ENCODE measurements at regions not wholly inside any gene's neighbourhood (a gene's known extent, or its start where the extent isn't known, plus 50 kb on each side); places are given as distances from the start of the nearest gene placed in this dataset.

DNA sequence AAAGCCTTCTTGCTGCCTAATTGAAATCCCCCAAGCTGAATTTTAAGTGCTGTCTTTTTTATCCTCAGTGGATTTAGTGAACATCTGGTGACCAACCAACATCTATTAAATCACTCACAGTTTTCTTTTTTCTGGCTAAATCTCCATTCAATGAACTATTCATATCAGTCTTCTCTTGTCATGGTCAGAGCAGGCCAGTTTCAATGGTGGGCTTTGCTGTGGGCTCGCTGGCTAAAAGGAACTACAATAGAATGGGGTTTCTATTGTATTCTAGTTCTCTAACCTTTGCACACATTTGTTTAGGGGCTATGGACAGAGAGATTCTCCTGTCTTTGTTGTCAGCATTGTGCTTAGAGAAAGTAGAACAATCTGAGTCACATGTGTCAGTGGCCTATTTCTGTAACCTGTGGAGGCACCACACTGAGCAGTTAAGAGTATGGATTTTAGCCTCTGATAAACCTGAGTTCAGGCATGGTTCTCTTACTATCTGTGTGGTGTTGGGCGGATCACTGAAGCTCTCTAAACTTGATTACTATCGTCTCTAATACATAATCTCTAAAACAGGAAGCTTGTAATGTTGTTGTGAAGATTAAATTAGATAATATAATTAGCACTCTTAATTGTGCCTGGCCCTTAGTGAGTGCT lies 94.2 kb upstream of the CADM1 start:
- no peaks in the 10 kb centered on the region for H3K4me1 ChIP-seq

DNA sequence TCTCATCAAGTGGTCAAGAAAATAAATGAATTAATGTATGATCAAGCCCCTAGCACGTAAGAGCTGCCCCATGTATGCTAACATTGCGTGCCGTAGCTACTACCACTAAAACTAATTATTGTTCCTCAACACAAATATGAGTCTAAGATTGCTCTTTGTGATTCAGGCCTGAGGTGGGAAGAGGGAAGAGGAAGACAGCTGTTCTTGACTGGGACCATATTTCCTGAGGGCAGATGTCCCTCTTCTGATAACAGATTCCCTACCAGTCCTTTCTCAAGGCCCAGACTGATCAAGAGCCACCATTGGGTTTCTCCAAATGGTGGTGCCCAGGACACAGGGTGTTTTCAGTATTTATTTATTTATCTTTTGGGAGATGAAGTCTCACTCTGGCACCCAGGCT lies 87.2 kb upstream of the CADM1 start:
- Histone ChIP-seq H3K9me3 (replicated peaks) (no peaks in the 10 kb centered on the region), H3K27ac (no peak overlapping the region)

More for the DNA sequence above, 94.2 kb upstream of the CADM1 start:
- H3K27ac ChIP-seq: no peak overlapping the region
- H3K36me3 ChIP-seq: no peaks in the 10 kb centered on the region
- DNase-seq: no peak
- H3K27me3 ChIP-seq: no peaks in the 10 kb centered on the region
- no peak overlapping the region for H3K4me3 ChIP-seq
- no peaks in the 10 kb centered on the region for H3K9me3 ChIP-seq (replicated peaks)

DNA sequence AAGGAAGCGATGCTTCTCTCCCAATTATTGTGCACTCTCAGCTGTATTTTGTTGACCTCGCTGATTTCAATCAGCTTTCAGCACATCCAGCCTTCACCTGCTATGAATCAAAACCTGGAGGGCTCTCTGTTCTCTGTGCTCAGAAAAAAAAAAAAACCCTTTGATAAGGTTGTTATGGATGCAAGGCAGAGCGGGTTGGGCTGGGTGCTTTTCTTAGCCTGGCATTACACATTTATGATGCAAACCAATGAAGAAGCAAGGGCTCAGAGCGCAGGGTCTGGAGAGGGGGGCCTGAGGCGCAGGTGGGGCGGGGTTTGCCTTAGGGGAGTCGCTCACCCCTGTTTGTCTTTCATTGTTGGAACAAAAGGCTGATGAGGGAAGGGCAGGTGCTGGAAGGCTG lies 86.0 kb upstream of the CADM1 start:
- no peak overlapping the region for H3K4me3 ChIP-seq
- no peaks in the 10 kb centered on the region for H3K27me3 ChIP-seq
- DNase-seq: no peak
- no peaks in the 10 kb centered on the region for H3K9me3 ChIP-seq (replicated peaks)
- no peaks in the 10 kb centered on the region for H3K4me1 ChIP-seq
- no peak overlapping the region for H3K27ac ChIP-seq
- no peaks in the 10 kb centered on the region for H3K36me3 ChIP-seq

More for the DNA sequence above, 87.2 kb upstream of the CADM1 start:
- Histone ChIP-seq H3K4me1 (no peaks in the 10 kb centered on the region), H3K36me3 (no peaks in the 10 kb centered on the region), H3K4me3 (no peak overlapping the region), H3K27me3 (no peaks in the 10 kb centered on the region)
- DNase-seq: peak in 1 of 2 experiments; percentile 7

DNA sequence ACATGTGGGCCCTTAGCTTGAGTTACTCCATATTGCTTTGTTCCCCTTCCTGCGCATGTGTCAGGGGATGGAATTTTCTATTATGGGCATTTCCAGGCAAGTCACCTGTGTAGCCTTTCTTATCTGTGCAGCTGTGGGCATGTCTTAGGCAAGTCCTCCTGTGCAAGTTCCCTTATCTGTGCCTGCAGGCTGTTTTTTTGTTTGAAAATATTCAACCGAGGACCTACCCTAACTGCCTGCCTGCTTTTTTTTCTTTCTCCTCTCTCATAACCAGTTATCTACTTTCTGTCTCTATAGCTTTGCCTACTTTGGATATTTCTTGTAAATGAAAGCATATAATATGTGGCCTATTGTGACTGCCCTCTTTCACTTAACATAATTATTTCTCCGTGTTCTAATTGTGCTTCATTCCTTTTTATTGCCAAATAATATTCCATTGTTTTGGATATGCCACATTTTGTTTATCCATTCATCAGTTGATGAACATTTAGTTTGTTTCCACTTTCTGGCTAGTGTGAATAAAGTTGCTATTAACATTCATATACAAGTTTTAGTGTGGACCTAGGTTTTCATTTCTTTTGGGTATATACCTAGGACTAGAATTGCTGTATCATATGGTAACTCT lies 83.6 kb upstream of the CADM1 start:
- Histone ChIP-seq H3K9me3 (replicated peaks) (no peaks in the 10 kb centered on the region), H3K36me3 (no peaks in the 10 kb centered on the region), H3K27ac (no peak overlapping the region), H3K4me3 (no peak overlapping the region), H3K27me3 (no peaks in the 10 kb centered on the region), H3K4me1 (no peaks in the 10 kb centered on the region)
- DNase-seq: no peak

DNA sequence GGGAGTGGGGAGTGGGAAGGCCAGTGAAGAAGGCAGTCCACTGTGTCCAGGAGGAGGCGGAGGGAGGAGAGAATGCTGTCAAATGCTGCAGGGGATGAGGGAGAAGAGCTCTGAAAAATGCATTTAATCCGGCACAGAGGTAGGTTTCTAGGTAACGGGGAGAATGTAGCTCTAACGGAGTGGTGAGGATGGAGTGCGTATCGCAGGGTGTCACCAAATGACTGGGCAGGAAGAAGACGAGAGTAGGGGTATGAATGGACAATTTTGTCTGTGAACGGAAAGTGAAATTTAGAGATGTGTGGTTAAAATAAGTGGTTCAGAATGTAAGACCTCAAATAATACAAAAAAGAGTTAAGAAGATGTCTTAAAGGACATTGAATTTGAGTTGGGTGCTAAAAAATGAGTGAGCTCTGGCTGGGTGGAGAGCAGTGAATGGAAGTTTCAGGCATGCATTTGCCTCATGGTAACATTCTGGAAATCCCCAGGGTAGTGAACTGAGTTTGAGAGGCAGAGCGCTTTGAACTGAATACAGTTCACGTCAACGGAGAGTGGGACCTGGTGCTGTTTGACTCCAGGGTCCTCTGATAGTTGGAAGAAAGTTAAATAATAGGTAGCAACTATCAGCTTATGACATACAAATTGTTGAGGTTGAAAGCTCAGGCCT lies 81.3 kb upstream of the CADM1 start:
- no peak overlapping the region for H3K4me3 ChIP-seq
- no peaks in the 10 kb centered on the region for H3K36me3 ChIP-seq
- DNase-seq: no peak
- no peak overlapping the region for H3K27ac ChIP-seq
- H3K4me1 ChIP-seq: peaks cover 17% of the 10 kb centered on the region; the same call in 1 of the 2 replicates
- no peaks in the 10 kb centered on the region for H3K9me3 ChIP-seq (replicated peaks)
- H3K27me3 ChIP-seq: no peaks in the 10 kb centered on the region

DNA sequence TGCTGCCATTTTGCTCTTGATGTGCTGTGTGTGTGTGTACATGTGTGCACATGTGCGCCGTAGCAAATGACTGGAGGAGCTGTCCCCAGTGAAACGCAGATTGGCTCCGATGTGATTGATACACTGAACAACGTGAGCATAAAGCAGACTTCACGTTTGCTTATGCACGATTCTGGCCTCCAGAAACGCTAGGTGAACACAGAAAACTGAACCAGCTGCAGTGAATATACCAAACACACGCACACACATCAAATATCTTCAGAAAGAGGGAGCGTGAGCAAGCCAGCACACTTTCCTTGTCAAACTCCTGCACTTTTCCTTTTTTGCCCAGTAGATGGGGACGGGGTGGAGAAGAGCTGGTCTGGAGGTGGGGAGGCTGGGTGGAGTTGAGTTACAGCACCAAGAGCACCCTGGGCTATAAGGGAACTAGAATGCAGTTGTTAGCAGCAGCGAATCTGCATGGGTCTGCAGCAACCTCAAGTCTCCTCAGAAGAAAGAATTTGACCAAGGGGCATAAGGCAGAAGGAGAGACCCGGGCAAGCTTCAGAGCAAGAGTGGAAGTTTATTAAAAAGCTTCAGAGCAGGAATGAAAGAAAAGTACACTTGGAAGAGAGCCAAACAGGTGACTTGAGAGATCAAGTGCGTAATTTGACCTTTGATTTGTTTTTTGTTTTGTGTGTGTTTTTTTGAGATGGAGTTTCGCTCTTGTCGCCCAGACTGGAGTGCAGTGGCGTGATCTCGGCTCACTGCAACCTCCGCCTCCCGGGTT lies 77.8 kb upstream of the CADM1 start:
- no peak overlapping the region for H3K4me3 ChIP-seq
- no peak overlapping the region for H3K27ac ChIP-seq
- H3K36me3 ChIP-seq: no peaks in the 10 kb centered on the region
- peaks cover 19% of the 10 kb centered on the region; the same call in 1 of the 2 replicates for H3K4me1 ChIP-seq
- no peaks in the 10 kb centered on the region for H3K9me3 ChIP-seq (replicated peaks)
- no peaks in the 10 kb centered on the region for H3K27me3 ChIP-seq
- peak; percentile 33 to 49 for DNase-seq

DNA sequence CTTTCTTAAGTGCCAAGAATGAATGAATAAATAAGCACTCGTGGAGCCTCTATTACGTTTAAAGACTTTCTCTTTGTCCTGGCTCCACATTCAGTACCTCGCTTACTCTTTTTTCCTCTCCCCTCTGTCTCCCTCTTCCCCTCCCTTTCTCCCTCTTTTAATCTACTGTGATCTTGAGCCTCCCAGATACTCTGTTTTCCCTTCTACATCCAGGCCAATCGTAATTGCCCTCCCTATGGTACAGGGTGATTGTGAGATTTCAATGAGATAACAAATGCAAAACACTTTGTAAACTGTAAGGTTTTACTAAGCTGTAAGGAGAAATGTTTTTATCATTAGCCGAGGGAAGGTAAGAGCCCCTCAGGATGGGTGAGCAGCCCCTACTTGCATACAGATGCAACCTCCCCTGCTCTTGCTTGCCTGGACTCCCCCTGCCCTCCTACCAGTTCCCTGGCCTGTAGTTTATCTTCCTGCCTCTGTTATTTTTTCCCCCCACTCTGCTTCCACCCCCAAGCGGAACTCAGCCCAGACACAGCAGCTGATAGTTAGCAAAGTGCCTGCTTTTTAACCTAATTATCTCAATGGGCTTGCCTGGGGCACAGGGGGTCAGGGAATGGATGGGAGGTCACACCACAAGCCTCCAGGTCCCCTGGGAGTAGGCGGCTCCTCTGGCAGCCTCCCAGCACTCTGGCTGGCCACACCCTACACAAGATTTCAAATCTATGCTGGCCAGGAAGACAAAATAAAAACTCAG lies 76.9 kb upstream of the CADM1 start:
- peaks cover 19% of the 10 kb centered on the region; the same call in 1 of the 2 replicates for H3K4me1 ChIP-seq
- peak; percentile 66 to 67 for DNase-seq

DNA sequence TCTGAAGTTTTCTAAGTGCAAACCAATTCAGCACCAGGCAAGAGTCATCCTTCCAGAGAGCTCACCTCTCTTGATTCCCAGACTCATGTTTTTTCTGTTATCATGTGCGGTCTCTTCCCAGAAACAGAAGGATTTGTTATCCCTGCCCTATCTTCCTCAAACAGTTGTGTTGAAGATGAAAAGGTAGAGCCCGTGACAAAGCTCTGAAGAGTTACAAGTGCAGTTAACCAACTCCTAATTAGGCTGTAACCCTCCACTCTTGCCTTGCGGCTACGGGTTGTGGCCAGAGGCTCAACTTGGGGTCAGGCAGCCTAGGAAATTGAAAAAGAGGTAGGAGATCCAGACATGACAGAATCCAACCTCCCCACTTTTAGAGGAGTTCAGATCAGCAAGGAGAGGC lies 76.2 kb upstream of the CADM1 start:
- peaks cover 19% of the 10 kb centered on the region; the same call in 1 of the 2 replicates for H3K4me1 ChIP-seq
- no peak overlapping the region for H3K4me3 ChIP-seq
- no peaks in the 10 kb centered on the region for H3K36me3 ChIP-seq
- H3K27me3 ChIP-seq: no peaks in the 10 kb centered on the region
- H3K9me3 ChIP-seq (replicated peaks): no peaks in the 10 kb centered on the region
- DNase-seq: peak in 1 of 2 experiments; percentile 14
- no peak overlapping the region for H3K27ac ChIP-seq

More for the DNA sequence above, 76.9 kb upstream of the CADM1 start:
- no peak overlapping the region for H3K27ac ChIP-seq
- H3K27me3 ChIP-seq: no peaks in the 10 kb centered on the region
- H3K4me3 ChIP-seq: no peak overlapping the region
- H3K36me3 ChIP-seq: no peaks in the 10 kb centered on the region
- H3K9me3 ChIP-seq (replicated peaks): no peaks in the 10 kb centered on the region

DNA sequence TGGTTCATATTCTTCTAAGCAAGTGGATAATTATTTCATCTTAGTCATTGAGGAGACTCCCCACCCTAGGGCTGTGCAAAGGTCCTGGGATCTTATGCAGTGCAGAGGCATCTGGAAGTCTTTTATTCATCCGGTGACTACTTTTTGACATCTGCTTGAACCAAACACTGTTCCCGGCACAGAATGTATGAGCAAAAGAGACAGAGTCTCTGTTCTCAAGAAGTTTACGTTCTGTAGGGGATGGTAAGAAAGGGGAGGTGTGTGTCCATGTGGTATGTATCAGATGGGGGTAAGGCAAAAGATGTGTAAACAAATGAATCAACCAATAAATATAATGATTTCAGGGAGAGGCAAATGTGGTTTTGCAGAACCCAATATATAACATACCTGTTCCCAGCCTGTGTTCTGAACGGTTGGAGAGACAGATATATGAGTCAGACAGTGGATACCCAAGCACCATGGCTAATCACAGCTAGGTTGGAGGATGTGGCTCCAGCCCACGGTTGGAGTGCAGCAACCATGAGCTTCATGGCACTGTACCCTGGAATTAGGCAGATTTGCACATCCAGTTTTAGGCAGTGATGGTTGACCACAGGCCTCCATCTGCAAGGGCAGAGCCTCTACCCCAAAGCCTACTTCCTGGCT lies 75.1 kb upstream of the CADM1 start:
- no peak for DNase-seq
- Histone ChIP-seq H3K36me3 (no peaks in the 10 kb centered on the region), H3K27me3 (no peaks in the 10 kb centered on the region), H3K9me3 (replicated peaks) (no peaks in the 10 kb centered on the region), H3K27ac (no peak overlapping the region), H3K4me1 (peaks cover 19% of the 10 kb centered on the region; the same call in 1 of the 2 replicates), H3K4me3 (no peak overlapping the region)

DNA sequence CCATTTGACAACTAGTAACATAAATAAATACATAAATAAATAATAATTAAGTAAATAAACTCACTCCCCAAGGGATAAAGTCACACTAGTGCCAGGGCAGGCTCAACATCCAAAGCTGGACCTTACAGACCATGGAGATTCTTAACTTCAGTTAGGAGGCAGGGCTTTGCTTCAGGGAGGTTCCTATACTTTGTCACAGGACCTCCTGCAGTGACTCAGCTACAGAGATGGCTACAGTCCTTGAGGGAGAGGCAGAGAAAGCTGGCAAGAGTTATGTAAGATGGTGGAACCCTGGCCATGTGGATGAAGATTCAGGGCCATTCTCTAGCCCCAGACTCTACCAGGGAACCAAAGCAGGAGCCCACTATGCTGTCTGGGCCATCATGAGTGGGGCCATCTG lies 74.1 kb upstream of the CADM1 start:
- Histone ChIP-seq H3K36me3 (no peaks in the 10 kb centered on the region), H3K27me3 (no peaks in the 10 kb centered on the region), H3K4me3 (no peak overlapping the region), H3K27ac (no peak overlapping the region), H3K9me3 (replicated peaks) (no peaks in the 10 kb centered on the region), H3K4me1 (peaks cover 19% of the 10 kb centered on the region; the same call in 1 of the 2 replicates)
- DNase-seq: no peak

DNA sequence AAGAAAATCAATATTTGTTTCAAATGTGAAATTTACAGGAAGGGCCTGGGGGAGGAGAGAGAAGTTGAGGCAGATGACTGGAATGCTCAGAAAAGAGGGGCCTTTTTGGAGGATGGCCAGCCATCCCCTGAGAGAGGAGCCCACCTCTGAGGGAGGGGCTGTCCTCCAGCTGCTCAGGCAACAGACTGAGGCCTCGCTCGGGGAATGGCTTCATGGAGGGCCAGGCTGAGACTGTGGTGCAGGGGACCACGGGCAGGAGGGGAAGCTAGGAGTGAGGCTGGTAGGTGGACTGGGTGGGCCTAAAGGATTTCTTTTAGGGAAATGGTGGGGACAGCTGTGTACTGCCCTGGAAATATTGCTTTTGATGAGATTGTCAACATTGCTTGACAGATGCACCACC lies 73.5 kb upstream of the CADM1 start:
- H3K4me1 ChIP-seq: peaks cover 19% of the 10 kb centered on the region; the same call in 1 of the 2 replicates
- no peak overlapping the region for H3K4me3 ChIP-seq

DNA sequence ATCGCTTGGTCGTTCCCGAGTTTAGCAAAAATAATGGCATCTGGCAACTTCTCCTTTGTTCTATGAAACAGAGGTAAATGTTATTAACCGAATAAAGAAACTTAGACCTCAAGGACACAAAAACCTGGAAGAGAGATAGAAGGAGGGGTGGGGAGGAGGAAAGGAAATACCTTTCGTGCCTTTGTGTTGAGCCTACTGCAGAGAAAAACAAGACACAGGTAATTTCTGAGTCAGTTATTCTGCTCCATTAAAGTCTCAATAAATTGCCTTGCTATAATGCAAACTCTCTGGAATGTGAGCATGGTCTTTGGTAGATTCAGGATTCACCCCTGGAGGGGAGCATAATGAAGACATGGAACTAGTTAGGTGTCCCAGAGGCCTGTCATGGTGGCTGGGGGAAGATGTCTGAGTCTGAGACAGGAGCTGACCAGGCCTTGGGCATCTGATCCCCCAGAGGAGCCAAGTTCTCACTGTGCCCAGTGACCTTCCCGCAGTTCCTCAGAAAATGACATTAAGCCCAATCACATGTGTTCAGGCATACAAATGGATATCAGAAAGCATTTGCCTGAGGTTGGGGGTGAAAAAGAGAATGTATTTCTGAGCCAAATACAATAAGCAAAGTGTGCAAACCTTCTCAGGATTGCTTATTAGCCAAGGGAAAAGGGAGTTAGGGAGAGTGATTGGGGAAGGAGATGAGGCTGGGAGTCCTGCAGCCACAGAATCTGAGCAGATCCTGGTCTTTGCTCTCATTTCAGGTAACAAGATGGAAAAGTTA lies 72.6 kb upstream of the CADM1 start:
- no peaks in the 10 kb centered on the region for H3K9me3 ChIP-seq (replicated peaks)
- peaks cover 16% of the 10 kb centered on the region; the same call in 1 of the 2 replicates for H3K4me1 ChIP-seq
- no peaks in the 10 kb centered on the region for H3K27me3 ChIP-seq
- H3K36me3 ChIP-seq: no peaks in the 10 kb centered on the region
- DNase-seq: no peak
- no peak overlapping the region for H3K4me3 ChIP-seq
- no peak overlapping the region for H3K27ac ChIP-seq

More for the DNA sequence above, 73.5 kb upstream of the CADM1 start:
- H3K27me3 ChIP-seq: no peaks in the 10 kb centered on the region
- no peak for DNase-seq
- no peaks in the 10 kb centered on the region for H3K36me3 ChIP-seq
- no peak overlapping the region for H3K27ac ChIP-seq
- no peaks in the 10 kb centered on the region for H3K9me3 ChIP-seq (replicated peaks)

DNA sequence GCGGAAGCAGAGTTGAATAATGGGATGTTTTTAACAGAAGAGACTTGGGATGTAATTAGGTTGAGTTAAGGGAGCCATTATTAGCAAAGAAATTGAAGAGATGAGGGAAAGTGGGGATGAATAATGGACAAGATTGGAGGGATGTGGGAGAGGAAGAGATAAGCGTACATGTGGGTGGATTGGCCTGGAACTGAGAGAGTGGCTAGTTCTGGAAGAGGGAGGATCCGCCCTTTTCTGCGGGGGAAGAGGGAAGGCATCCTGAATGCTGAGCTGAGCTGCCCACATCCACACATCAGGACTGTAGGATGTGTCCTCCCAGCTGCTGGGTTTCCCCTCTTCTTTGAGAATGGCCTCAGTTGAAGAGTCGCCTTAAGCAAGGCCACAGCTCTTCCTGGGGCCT lies 68.3 kb upstream of the CADM1 start:
- no peaks in the 10 kb centered on the region for H3K9me3 ChIP-seq (replicated peaks)
- no peak for DNase-seq
- H3K36me3 ChIP-seq: no peaks in the 10 kb centered on the region
- H3K27ac ChIP-seq: no peak overlapping the region
- H3K27me3 ChIP-seq: no peaks in the 10 kb centered on the region
- no peak overlapping the region for H3K4me3 ChIP-seq
- no peaks in the 10 kb centered on the region for H3K4me1 ChIP-seq

Data from SJCRH30 (cell line).